Fibroblast of pulmonary artery (primary cell): ENCODE measurements at regions not wholly inside any gene's neighbourhood (a gene's known extent, or its start where the extent isn't known, plus 50 kb on each side); places are given as distances from the start of the nearest gene placed in this dataset.

Experiments used
- DNase-seq: peaks from one replicate; pipeline ENCODE4 v3.0.0-alpha.2; 2010; ENCODE audit warnings: low read depth
- H3K4me3 ChIP-seq: replicated peaks from 2 replicates; pipeline ENCODE4 v1.5.1; 2011; ENCODE audit warnings: low read depth, mild to moderate bottlenecking, control low read depth, low read length, moderate library complexity
- TF ChIP-seq, protein P1 (sequence below): IDR thresholded peaks from 2 replicates; pipeline ENCODE4 v1.5.1; 2011; ENCODE audit warnings: mild to moderate bottlenecking, control low read depth, low read length, inconsistent platforms; ENCODE audit errors: missing control alignments

DNA sequence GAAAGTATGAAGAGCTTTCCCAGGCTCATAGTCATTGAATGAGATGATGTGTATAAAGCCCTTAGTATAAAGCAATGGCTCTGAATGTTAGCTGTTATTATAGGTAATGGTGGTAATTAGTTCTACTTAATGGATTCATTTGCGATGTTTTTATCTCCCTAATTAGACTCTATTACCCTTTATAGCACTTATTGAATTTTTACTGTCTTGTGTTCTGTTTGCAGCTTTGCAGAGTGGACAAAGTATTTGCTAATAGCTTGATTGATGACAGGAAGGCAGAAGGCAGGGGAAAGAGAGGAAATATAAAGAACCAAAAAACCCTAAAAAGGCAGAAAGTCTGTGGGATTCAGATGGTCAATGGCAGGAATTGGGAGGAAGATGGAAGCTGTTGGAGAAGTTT, 524.4 kb upstream of the SPRY2 start:
- no peak overlapping the region for H3K4me3 ChIP-seq
- TF ChIP-seq, protein P1, sequence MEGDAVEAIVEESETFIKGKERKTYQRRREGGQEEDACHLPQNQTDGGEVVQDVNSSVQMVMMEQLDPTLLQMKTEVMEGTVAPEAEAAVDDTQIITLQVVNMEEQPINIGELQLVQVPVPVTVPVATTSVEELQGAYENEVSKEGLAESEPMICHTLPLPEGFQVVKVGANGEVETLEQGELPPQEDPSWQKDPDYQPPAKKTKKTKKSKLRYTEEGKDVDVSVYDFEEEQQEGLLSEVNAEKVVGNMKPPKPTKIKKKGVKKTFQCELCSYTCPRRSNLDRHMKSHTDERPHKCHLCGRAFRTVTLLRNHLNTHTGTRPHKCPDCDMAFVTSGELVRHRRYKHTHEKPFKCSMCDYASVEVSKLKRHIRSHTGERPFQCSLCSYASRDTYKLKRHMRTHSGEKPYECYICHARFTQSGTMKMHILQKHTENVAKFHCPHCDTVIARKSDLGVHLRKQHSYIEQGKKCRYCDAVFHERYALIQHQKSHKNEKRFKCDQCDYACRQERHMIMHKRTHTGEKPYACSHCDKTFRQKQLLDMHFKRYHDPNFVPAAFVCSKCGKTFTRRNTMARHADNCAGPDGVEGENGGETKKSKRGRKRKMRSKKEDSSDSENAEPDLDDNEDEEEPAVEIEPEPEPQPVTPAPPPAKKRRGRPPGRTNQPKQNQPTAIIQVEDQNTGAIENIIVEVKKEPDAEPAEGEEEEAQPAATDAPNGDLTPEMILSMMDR: no peak
- no peak for DNase-seq

DNA sequence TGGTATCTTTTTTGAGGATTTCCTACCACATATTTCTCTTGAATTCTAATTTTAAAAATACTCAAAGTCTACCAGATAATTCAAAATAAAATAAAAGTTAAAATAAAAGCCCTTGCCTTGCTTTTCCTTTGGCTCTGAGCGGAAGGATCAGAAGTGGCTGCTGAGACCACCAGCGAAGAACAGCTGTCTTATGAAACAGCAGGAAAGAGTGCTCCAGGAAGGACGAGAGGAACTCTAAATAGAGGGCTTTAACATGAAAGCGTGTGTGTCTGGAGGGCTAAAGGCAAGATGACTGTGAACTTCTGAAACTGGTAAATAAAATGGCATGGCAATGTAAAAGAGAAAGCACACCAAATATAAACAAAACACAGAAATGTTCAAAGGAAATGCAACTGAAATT, 521.5 kb upstream of the SPRY2 start:
- TF ChIP-seq, protein P1: no peak
- no peak for DNase-seq
- no peak overlapping the region for H3K4me3 ChIP-seq

DNA sequence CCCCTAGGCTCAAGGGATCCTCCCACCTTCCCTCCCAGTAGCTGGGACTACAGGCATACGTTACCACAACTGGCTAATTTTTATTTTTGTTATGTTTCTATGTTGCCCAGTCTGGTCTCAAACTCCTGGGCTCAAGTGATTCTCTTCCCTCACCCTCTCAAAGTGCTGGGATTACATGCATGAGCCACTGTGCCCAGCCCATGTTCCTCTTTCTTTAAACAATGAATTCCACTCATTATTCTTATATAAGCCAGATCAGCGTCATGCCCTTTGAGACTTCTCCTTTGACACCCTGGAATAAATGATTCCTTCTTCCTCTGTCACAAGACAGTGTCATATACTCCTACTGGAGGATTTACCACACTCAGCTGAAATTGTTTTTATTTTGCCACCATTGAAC, 519.9 kb upstream of the SPRY2 start:
- no peak overlapping the region for H3K4me3 ChIP-seq
- TF ChIP-seq, protein P1: no peak
- DNase-seq: no peak

DNA sequence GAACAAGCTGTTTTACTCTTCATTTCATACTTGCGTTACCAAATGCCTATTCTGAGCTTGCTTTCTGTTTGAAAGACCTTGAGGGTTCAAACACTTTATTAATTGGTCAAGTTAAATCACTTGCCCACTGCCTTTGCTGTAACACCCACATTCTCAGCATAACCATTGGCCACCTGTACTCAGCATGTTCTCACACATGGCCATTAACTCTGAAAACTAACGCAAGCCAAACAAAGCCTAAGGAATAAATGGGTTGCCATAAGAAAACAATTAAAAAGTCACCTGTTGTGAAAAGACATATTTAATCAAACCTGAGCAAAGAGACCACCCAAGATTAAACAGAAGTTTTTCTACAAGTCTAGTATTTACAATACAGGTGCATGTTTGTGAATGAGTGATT, 517.2 kb upstream of the SPRY2 start:
- no peak overlapping the region for H3K4me3 ChIP-seq
- DNase-seq: no peak
- TF ChIP-seq, protein P1: no peak

DNA sequence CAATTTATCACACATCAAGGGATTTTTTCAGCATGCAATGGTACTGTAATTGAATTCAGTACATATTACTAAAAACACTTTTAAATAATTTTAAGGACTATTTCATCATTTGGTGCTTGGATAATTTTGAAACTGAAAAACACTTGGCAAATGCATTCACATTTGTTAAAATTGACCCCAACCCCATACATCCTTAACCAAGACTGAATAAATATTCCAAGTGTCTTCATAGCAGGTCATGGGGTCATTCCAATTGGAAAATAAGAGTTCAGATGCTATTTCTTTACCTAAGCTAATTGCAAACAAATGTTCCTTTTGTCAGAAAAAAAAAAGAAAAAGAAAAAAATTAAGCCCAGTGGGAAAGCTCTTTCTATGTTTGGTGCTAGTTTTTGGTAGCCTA, 516.4 kb upstream of the SPRY2 start:
- H3K4me3 ChIP-seq: no peak overlapping the region
- TF ChIP-seq, protein P1: no peak

DNA sequence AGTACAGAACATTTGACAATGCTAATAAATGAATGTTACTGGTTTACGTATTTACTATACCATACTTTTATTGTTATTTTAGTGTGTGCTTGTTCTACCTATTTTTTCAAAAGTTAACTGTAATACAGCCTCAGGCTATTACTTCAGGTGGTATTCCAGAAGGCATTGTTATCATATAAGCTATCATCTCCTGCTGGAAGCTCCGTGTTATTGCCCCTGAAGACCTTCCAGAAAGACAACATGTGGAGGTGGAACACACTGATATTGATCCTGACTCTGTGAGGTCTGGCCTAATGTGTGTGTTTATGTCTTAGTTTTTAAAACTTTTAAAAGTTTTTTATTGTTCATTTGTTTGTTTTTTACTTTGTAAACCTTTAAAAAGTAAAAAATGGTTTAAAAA, 509.8 kb upstream of the SPRY2 start:
- no peak for DNase-seq
- no peak overlapping the region for H3K4me3 ChIP-seq
- TF ChIP-seq, protein P1: no peak

More for the DNA sequence above, 516.4 kb upstream of the SPRY2 start:
- DNase-seq: no peak

DNA sequence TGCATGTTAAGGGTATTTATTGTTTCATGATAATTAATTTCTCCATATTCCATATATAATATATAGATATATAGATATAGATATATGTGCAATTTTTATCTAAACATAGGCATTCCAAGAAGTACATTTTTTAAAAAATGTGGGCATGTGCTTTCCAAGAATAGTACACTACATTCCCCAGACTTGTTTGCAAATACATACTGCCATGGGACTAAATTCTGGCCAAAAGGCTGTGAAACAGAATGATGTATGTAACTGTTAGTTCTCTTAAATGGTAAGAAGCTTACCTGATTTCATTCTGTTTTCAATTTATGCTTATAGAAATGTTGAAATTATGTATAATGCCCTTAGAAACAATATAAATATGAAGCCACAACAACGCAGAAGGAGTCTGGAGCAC, 503.2 kb upstream of the SPRY2 start:
- no peak for DNase-seq
- TF ChIP-seq, protein P1: no peak
- no peak overlapping the region for H3K4me3 ChIP-seq
